SK-N-SH treated with all-trans-retinoic acid at 6 μM for 48 hours (cell line): ENCODE measurements at regions not wholly inside any gene's neighbourhood (a gene's known extent, or its start where the extent isn't known, plus 50 kb on each side); places are given as distances from the start of the nearest gene placed in this dataset.

Experiments used
- CSDC2 ChIP-seq: fragments of 250-450 bp; sonication (Bioruptor Pico); IDR thresholded peaks from 2 replicates; pipeline ENCODE4 v1.5.0; 2020; ENCODE audit warnings: mild to moderate bottlenecking, moderate library complexity
- OSR1 ChIP-seq: fragments of 250-450 bp; sonication (Bioruptor Pico); IDR thresholded peaks from 2 replicates; pipeline ENCODE4 v1.8.0; 2022; ENCODE audit warnings: moderate library complexity, mild to moderate bottlenecking, inconsistent platforms
- RARB ChIP-seq: fragments of 250-450 bp; sonication (Bioruptor Pico); IDR thresholded peaks from 2 replicates; pipeline ENCODE4 v1.8.0; 2021; ENCODE audit warnings: mild to moderate bottlenecking, moderate library complexity
- TOX ChIP-seq: fragments of 250-450 bp; sonication (Bioruptor Pico); IDR thresholded peaks from 2 replicates; pipeline ENCODE4 v1.8.0; 2021; ENCODE audit warnings: mild to moderate bottlenecking, moderate library complexity, borderline replicate concordance
- ZC3H10 ChIP-seq: fragments of 250-450 bp; sonication (Bioruptor Pico); IDR thresholded peaks from 2 replicates; pipeline ENCODE4 v1.5.1; 2021; ENCODE audit warnings: mild to moderate bottlenecking, moderate library complexity
- ZFP3 ChIP-seq: fragments of 250-450 bp; sonication (Bioruptor Pico); IDR thresholded peaks from 2 replicates; pipeline ENCODE4 v1.5.0; 2020; ENCODE audit warnings: mild to moderate bottlenecking, moderate library complexity
- ZFP30 ChIP-seq: fragments of 450-650 bp; formaldehyde crosslinking; IDR thresholded peaks from 2 replicates; pipeline ENCODE4 v1.5.0; 2022; ENCODE audit warnings: mild to moderate bottlenecking, moderate library complexity
- ZNF565 ChIP-seq: fragments of 450-650 bp; formaldehyde crosslinking; conservative IDR thresholded peaks from 2 replicates; pipeline ENCODE4 v1.5.0; 2020; ENCODE audit warnings: low read depth, mild to moderate bottlenecking, moderate library complexity
- ZNF70 ChIP-seq: fragments of 450-650 bp; formaldehyde crosslinking; IDR thresholded peaks from 2 replicates; pipeline ENCODE4 v1.5.0; 2020; ENCODE audit warnings: mild to moderate bottlenecking, moderate library complexity
- TF ChIP-seq, protein P1 (sequence below): fragments of 250-450 bp; sonication (Bioruptor Pico); IDR thresholded peaks from 2 replicates; pipeline ENCODE4 v1.8.0; 2021; ENCODE audit warnings: low read depth, mild to moderate bottlenecking, moderate library complexity, borderline replicate concordance
- TF ChIP-seq, protein P2 (sequence below): fragments of 250-450 bp; sonication (Bioruptor Pico); IDR thresholded peaks from 2 replicates; pipeline ENCODE4 v1.8.0; 2020; ENCODE audit warnings: mild to moderate bottlenecking, moderate library complexity, borderline replicate concordance
- TF ChIP-seq, protein P3 (sequence below): fragments of 250-450 bp; sonication (Bioruptor Pico); IDR thresholded peaks from 2 replicates; pipeline ENCODE4 v1.5.1; 2020; ENCODE audit warnings: low read depth, mild to moderate bottlenecking, moderate library complexity
- TF ChIP-seq, protein P4 (sequence below): fragments of 250-450 bp; sonication (Bioruptor Pico); IDR thresholded peaks from 2 replicates; pipeline ENCODE4 v1.5.1; 2021; ENCODE audit warnings: mild to moderate bottlenecking, moderate library complexity
- TF ChIP-seq, protein P5 (sequence below): fragments of 250-450 bp; sonication (Bioruptor Pico); IDR thresholded peaks from 2 replicates; pipeline ENCODE4 v1.5.0; 2020; ENCODE audit warnings: mild to moderate bottlenecking, moderate library complexity

DNA sequence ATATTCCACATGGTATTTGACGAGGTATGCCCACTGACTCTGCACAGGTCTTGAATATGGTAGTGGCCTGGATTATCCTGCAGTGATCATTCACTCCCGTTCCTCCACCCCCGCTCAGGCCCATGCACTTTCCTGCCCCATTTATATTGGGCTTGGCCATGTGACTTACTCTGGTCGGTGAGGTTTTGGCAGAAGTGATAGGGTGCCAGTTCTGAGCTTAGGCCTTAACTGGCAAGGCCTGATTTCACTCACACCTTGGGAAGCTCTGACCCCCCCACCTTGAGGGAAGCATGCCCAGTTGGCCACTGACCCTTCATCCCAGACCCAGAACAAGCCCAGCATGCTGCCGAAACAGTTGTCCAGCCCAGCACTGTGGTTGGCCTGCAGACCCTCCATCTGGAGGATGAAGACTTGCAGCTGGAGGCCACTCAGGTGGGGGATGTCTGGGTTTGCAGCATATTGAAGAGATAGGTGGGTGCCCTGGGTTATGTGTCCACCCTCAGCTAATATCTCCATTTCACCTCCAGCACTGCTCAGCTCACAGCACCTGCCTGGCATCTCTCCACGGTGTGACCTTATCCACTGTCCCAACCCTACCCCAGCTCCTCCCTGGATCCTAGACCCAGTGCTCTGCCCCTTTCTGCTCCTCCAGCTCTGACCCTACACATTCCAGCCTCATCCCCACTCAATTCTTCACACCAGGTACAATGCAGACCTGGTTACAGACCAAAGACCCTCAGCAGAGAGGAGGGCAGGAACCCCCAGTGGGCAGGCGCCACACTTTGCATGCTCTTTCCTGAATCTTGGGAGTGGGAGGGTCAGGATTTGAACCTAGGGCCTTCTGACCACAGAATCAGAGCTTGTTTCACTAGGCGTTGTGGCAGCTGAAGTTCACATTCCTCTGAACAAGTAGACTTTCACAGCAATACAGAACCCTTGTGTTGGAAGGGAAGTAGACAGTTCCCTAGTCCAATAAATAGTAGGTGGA, 138.1 kb upstream of the CHST15 start:
- TF ChIP-seq, protein P1, sequence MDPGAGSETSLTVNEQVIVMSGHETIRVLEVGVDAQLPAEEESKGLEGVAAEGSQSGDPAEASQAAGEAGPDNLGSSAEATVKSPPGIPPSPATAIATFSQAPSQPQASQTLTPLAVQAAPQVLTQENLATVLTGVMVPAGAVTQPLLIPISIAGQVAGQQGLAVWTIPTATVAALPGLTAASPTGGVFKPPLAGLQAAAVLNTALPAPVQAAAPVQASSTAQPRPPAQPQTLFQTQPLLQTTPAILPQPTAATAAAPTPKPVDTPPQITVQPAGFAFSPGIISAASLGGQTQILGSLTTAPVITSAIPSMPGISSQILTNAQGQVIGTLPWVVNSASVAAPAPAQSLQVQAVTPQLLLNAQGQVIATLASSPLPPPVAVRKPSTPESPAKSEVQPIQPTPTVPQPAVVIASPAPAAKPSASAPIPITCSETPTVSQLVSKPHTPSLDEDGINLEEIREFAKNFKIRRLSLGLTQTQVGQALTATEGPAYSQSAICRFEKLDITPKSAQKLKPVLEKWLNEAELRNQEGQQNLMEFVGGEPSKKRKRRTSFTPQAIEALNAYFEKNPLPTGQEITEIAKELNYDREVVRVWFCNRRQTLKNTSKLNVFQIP (CRISPR knock-in tag): no peak
- no peak for TF ChIP-seq ZC3H10 (CRISPR knock-in tag)
- no peak for TF ChIP-seq ZFP30 (CRISPR knock-in tag)
- TF ChIP-seq TOX: no peak
- TF ChIP-seq, protein P2, sequence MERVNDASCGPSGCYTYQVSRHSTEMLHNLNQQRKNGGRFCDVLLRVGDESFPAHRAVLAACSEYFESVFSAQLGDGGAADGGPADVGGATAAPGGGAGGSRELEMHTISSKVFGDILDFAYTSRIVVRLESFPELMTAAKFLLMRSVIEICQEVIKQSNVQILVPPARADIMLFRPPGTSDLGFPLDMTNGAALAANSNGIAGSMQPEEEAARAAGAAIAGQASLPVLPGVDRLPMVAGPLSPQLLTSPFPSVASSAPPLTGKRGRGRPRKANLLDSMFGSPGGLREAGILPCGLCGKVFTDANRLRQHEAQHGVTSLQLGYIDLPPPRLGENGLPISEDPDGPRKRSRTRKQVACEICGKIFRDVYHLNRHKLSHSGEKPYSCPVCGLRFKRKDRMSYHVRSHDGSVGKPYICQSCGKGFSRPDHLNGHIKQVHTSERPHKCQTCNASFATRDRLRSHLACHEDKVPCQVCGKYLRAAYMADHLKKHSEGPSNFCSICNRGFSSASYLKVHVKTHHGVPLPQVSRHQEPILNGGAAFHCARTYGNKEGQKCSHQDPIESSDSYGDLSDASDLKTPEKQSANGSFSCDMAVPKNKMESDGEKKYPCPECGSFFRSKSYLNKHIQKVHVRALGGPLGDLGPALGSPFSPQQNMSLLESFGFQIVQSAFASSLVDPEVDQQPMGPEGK: no peak
- TF ChIP-seq ZNF70 (CRISPR knock-in tag): no peak
- no peak for TF ChIP-seq RARB
- TF ChIP-seq, protein P3, sequence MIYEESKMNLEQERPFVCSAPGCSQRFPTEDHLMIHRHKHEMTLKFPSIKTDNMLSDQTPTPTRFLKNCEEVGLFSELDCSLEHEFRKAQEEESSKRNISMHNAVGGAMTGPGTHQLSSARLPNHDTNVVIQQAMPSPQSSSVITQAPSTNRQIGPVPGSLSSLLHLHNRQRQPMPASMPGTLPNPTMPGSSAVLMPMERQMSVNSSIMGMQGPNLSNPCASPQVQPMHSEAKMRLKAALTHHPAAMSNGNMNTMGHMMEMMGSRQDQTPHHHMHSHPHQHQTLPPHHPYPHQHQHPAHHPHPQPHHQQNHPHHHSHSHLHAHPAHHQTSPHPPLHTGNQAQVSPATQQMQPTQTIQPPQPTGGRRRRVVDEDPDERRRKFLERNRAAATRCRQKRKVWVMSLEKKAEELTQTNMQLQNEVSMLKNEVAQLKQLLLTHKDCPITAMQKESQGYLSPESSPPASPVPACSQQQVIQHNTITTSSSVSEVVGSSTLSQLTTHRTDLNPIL (CRISPR knock-in tag): no peak
- TF ChIP-seq, protein P4, sequence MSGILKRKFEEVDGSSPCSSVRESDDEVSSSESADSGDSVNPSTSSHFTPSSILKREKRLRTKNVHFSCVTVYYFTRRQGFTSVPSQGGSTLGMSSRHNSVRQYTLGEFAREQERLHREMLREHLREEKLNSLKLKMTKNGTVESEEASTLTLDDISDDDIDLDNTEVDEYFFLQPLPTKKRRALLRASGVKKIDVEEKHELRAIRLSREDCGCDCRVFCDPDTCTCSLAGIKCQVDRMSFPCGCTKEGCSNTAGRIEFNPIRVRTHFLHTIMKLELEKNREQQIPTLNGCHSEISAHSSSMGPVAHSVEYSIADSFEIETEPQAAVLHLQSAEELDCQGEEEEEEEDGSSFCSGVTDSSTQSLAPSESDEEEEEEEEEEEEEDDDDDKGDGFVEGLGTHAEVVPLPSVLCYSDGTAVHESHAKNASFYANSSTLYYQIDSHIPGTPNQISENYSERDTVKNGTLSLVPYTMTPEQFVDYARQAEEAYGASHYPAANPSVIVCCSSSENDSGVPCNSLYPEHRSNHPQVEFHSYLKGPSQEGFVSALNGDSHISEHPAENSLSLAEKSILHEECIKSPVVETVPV (CRISPR knock-in tag): no peak
- no peak for TF ChIP-seq ZFP3
- TF ChIP-seq CSDC2 (CRISPR knock-in tag): no peak
- TF ChIP-seq OSR1 (CRISPR knock-in tag): no peak
- TF ChIP-seq, protein P5, sequence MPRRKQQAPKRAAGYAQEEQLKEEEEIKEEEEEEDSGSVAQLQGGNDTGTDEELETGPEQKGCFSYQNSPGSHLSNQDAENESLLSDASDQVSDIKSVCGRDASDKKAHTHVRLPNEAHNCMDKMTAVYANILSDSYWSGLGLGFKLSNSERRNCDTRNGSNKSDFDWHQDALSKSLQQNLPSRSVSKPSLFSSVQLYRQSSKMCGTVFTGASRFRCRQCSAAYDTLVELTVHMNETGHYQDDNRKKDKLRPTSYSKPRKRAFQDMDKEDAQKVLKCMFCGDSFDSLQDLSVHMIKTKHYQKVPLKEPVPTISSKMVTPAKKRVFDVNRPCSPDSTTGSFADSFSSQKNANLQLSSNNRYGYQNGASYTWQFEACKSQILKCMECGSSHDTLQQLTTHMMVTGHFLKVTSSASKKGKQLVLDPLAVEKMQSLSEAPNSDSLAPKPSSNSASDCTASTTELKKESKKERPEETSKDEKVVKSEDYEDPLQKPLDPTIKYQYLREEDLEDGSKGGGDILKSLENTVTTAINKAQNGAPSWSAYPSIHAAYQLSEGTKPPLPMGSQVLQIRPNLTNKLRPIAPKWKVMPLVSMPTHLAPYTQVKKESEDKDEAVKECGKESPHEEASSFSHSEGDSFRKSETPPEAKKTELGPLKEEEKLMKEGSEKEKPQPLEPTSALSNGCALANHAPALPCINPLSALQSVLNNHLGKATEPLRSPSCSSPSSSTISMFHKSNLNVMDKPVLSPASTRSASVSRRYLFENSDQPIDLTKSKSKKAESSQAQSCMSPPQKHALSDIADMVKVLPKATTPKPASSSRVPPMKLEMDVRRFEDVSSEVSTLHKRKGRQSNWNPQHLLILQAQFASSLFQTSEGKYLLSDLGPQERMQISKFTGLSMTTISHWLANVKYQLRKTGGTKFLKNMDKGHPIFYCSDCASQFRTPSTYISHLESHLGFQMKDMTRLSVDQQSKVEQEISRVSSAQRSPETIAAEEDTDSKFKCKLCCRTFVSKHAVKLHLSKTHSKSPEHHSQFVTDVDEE (CRISPR knock-in tag): no peak
- TF ChIP-seq ZNF565 (CRISPR knock-in tag): no peak
